K562 (cell line): ENCODE measurements at regions not wholly inside any gene's neighbourhood (a gene's known extent, or its start where the extent isn't known, plus 50 kb on each side); places are given as distances from the start of the nearest gene placed in this dataset.

Experiments used
- ATAC-seq: fragments of 200-7000 bp; cut with Tn5 transposase; 3 replicates; pipeline ENCODE4 v1.9.1; 2020; ENCODE audit warnings: moderate library complexity
- BruUV-seq: library from RNA; stranded (reverse); fragments of 400-500 nt; replicated peaks from 2 replicates; lab custom pipeline; 2021; lab: Mats Ljungman, UMichigan
- CTCF ChIA-PET: fragments of 300-600 bp; formaldehyde crosslinking; extraction: SDS; loops from one replicate; lab custom pipeline; 2021; ENCODE audit warnings: low intra/inter-chr PET ratio; lab: Yijun Ruan, JAX
- POLR2A ChIA-PET: fragments of 300-600, 350-650 bp; sonication (Branson Sonifier 250); formaldehyde crosslinking; extraction: SDS; loops from one replicate; lab custom pipeline; 2021; ENCODE audit warnings: antibody characterized with exemption, inconsistent platforms; lab: Yijun Ruan, JAX
- DNase-seq, 4 experiments: peaks; one replicate each; pipeline versions ENCODE4 v3.0.0 to v3.0.0-alpha.2; 2011 to 2018; ENCODE audit warnings: low spot score in 3 of 4, mixed read lengths in 3 of 4; ENCODE audit errors: extremely low read depth in 1 of 4
- FAIRE-seq: peaks from 2 replicates; lab custom pipeline; 2011; peaks lifted over from hg19 to GRCh38; lab: Jason Lieb, UNC
- H2AFZ ChIP-seq: 2 replicates; pipeline ENCODE4 v1.6.0; 2011; ENCODE audit warnings: low read depth, low read length, control low read depth, inconsistent platforms
- H3K27ac ChIP-seq: fragments of 200-600 bp; 3 replicates; pipeline ENCODE4 v1.8.0; 2011; ENCODE audit warnings: low read depth, mild to moderate bottlenecking, control low read depth, inconsistent platforms, low read length, moderate library complexity, mixed read lengths; ENCODE audit errors: extremely low read depth
- H3K27me3 ChIP-seq, 2 experiments: fragments of 300-600 bp in 1 of 2; 2 replicates in 1 of 2; 3 replicates in 1 of 2; pipeline versions ENCODE4 v1.6.0 to v1.8.0; 2011; ENCODE audit warnings: inconsistent platforms in 2 of 2, low read length in 2 of 2, mild to moderate bottlenecking in 1 of 2, mixed read lengths in 1 of 2, moderate library complexity in 1 of 2; ENCODE audit not compliant: control insufficient read depth in 2 of 2, insufficient read depth in 2 of 2
- H3K36me3 ChIP-seq: fragments of 300-600 bp; 3 replicates; pipeline ENCODE4 v1.8.0; 2011; ENCODE audit warnings: mild to moderate bottlenecking, low read length, inconsistent platforms; ENCODE audit not compliant: control insufficient read depth, insufficient read depth
- H3K4me1 ChIP-seq, 2 experiments: fragments of 200-600 bp in 1 of 2; replicated peaks in 1 of 2; 2 replicates in 1 of 2; 3 replicates in 1 of 2; pipeline versions ENCODE4 v1.5.1 to v1.8.0; 2011; ENCODE audit warnings: inconsistent platforms in 2 of 2, low read length in 2 of 2, mild to moderate bottlenecking in 1 of 2, mixed read lengths in 1 of 2, moderate library complexity in 1 of 2; ENCODE audit not compliant: control insufficient read depth in 2 of 2, insufficient read depth in 2 of 2
- H3K4me2 ChIP-seq: 2 replicates; pipeline ENCODE4 v1.6.1; 2011; ENCODE audit warnings: low read length, control low read depth, inconsistent platforms, mixed read lengths; ENCODE audit not compliant: insufficient read depth
- H3K4me3 ChIP-seq: fragments of 200-600 bp; sonication (generic), shearing (Covaris generic); 2 replicates; pipeline ENCODE4 v1.5.1; 2016; ENCODE audit warnings: control low read depth, inconsistent platforms
- H3K79me2 ChIP-seq: fragments of 200-600 bp; 3 replicates; pipeline ENCODE4 v1.8.0; 2011; ENCODE audit warnings: low read length, inconsistent platforms; ENCODE audit not compliant: control insufficient read depth, insufficient read depth
- H3K9ac ChIP-seq, 2 experiments: 2 replicates each; pipeline versions ENCODE4 v1.6.0 to v1.6.1; 2011; ENCODE audit warnings: low read depth in 2 of 2, low read length in 2 of 2, control low read depth in 1 of 2, inconsistent platforms in 1 of 2, mild to moderate bottlenecking in 1 of 2, mixed read lengths in 1 of 2; ENCODE audit not compliant: insufficient read depth in 1 of 2
- H3K9me1 ChIP-seq: one replicate; pipeline ENCODE4 v1.6.0; 2011; ENCODE audit warnings: inconsistent platforms, mild to moderate bottlenecking, low read length, moderate library complexity; ENCODE audit not compliant: control insufficient read depth, insufficient read depth
- H3K9me3 ChIP-seq: replicated peaks from 2 replicates; pipeline ENCODE4 v1.5.1; 2011; ENCODE audit warnings: low read depth, low read length, inconsistent platforms; ENCODE audit not compliant: control insufficient read depth, insufficient read depth
- H4K20me1 ChIP-seq: replicated peaks from 2 replicates; pipeline ENCODE4 v1.6.1; 2011; ENCODE audit warnings: low read length, inconsistent platforms, mixed read lengths; ENCODE audit not compliant: control insufficient read depth, insufficient read depth
- ATF4 ChIP-seq: fragments of 450-650 bp; formaldehyde crosslinking; IDR thresholded peaks from 2 replicates; pipeline ENCODE4 v1.4.0; 2022; ENCODE audit warnings: mild to moderate bottlenecking, moderate library complexity
- CAMTA2 ChIP-seq: fragments of 250-450 bp; sonication (Bioruptor Pico); conservative IDR thresholded peaks from 2 replicates; pipeline ENCODE4 v1.5.1; 2022
- DDX20 ChIP-seq: fragments of 450-650 bp; IDR thresholded peaks from 2 replicates; pipeline ENCODE4 v1.6.1; 2016; ENCODE audit warnings: missing genetic modification characterization, low read depth, mild to moderate bottlenecking, missing compliant biosample characterization, moderate library complexity
- SIN3B ChIP-seq: fragments of 450-650 bp; IDR thresholded peaks from 2 replicates; pipeline ENCODE4 v1.6.1; 2017; ENCODE audit warnings: low read depth, mild to moderate bottlenecking, moderate library complexity
- SP2 ChIP-seq: IDR thresholded peaks from 2 replicates; pipeline ENCODE4 v1.6.1; 2011; ENCODE audit warnings: mild to moderate bottlenecking, low read depth, low read length, moderate library complexity; ENCODE audit not compliant: poor library complexity, severe bottlenecking; ENCODE audit errors: extremely low read depth
- TAF9B ChIP-seq: fragments of 450-650 bp; IDR thresholded peaks from 2 replicates; pipeline ENCODE4 v1.6.1; 2018; ENCODE audit warnings: mild to moderate bottlenecking; ENCODE audit not compliant: partially characterized antibody
- U2AF2 ChIP-seq: fragments of 200-400 bp; formaldehyde crosslinking; optimal IDR thresholded peaks from 2 replicates; pipeline ENCODE3; 2017; ENCODE audit warnings: low read depth, mild to moderate bottlenecking, low read length
- ZSCAN32 ChIP-seq: fragments of 450-650 bp; formaldehyde crosslinking; IDR thresholded peaks from 2 replicates; pipeline ENCODE4 v1.4.0; 2020; ENCODE audit warnings: mild to moderate bottlenecking, moderate library complexity
- WGBS: fragments of 100-300 bp; shearing (Covaris generic); methylation state at CpG from one replicate; pipeline ENCODE4 v1.1.6; 2016; ENCODE audit warnings: low coverage, mixed read lengths; ENCODE audit not compliant: insufficient coverage; ENCODE audit errors: missing lambda C conversion rate; 5-methylcytosine and 5-hydroxymethylcytosine counted together
- in situ Hi-C: fragments of 300-500 bp; cut with MboI; formaldehyde crosslinking; loops from 4 replicates; pipeline ENCODE4 v1.15.0; 2018; ENCODE audit warnings: inconsistent platforms, mixed read lengths
- intact Hi-C: fragments of 100-400 bp; cut with micrococcal nuclease; formaldehyde crosslinking; loops from 2 replicates; pipeline ENCODE4 v1.14.2; 2022
- TF ChIP-seq, protein P1 (sequence below): sonication (generic); formaldehyde crosslinking; IDR thresholded peaks from 2 replicates; pipeline ENCODE4 v1.5.0; 2020; ENCODE audit warnings: missing genetic modification reagents
- TF ChIP-seq, protein P2 (sequence below), 2 experiments: fragments of 450-650 bp; IDR thresholded peaks; 2 replicates each; pipeline ENCODE4 v1.6.1; 2016

GRCh38 chr14:87111741-87112140, 881.2 kb downstream of the GALC start (continued):
- TF ChIP-seq U2AF2 (no peak), ZSCAN32 (CRISPR knock-in tag) (no peak), SP2 (no peak)
- TF ChIP-seq, protein P1, sequence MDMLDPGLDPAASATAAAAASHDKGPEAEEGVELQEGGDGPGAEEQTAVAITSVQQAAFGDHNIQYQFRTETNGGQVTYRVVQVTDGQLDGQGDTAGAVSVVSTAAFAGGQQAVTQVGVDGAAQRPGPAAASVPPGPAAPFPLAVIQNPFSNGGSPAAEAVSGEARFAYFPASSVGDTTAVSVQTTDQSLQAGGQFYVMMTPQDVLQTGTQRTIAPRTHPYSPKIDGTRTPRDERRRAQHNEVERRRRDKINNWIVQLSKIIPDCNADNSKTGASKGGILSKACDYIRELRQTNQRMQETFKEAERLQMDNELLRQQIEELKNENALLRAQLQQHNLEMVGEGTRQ (CRISPR knock-in tag), result no peak

DNA sequence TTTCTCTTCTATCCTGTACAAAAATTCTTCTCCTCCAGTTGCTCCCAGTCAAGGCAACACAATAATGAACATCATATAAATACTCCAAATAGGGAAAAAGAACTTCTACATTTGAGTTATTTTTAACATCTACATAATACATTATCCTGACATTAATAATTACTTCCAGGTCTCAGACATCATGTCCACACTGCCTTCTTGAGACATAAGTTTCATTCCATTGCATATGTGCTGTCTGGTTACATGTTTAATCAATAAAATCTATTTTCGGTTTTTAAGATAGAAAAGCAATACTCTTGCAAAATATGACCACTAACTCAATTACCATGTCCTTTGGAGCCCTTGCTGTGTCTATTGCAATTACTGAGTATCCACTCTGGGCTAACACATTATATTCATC, 881.9 kb downstream of the GALC start:
- no peak for TF ChIP-seq DDX20 (tag)
- no peak for TF ChIP-seq ATF4 (CRISPR knock-in tag)
- TF ChIP-seq, protein P2, sequence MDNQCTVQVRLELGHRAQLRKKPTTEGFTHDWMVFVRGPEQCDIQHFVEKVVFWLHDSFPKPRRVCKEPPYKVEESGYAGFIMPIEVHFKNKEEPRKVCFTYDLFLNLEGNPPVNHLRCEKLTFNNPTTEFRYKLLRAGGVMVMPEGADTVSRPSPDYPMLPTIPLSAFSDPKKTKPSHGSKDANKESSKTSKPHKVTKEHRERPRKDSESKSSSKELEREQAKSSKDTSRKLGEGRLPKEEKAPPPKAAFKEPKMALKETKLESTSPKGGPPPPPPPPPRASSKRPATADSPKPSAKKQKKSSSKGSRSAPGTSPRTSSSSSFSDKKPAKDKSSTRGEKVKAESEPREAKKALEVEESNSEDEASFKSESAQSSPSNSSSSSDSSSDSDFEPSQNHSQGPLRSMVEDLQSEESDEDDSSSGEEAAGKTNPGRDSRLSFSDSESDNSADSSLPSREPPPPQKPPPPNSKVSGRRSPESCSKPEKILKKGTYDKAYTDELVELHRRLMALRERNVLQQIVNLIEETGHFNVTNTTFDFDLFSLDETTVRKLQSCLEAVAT (IDR thresholded peaks at IDR 0.05), result no peak
- TF ChIP-seq SIN3B, result no peak
- TF ChIP-seq CAMTA2, result no peak
- TF ChIP-seq TAF9B, result no peak
- no peak for TF ChIP-seq SP2
- H2AFZ ChIP-seq, result no peak overlapping the region
- no peak for DNase-seq
- ATAC-seq, result no peak
- H3K27me3 ChIP-seq, result no peaks in the 10 kb centered on the region
- no peak overlapping the region for H3K4me3 ChIP-seq
- no peaks in the 10 kb centered on the region for H3K36me3 ChIP-seq
- no peaks in the 10 kb centered on the region for H3K9me3 ChIP-seq
- H3K79me2 ChIP-seq, result no peaks in the 10 kb centered on the region
- WGBS, result 0% methylated on average over 1 of the region's 1 CpG
- H3K27ac ChIP-seq, result no peak overlapping the region
- ChIA-PET CTCF (no interaction called here), POLR2A (no interaction called here)
- H3K9ac ChIP-seq, result no peak overlapping the region
- intact Hi-C loops (no loop called here), in situ Hi-C loops (no loop called here)
- no peak overlapping the region for H3K4me2 ChIP-seq
- H3K9me1 ChIP-seq, result no peaks in the 10 kb centered on the region
- H4K20me1 ChIP-seq, result no peaks in the 10 kb centered on the region
- no peak for FAIRE-seq
- H3K4me1 ChIP-seq, result no peaks in the 10 kb centered on the region
- BruUV-seq, result no TSS peak
